GM12891 (cell line): ENCODE measurements at regions not wholly inside any gene's neighbourhood (a gene's known extent, or its start where the extent isn't known, plus 50 kb on each side); places are given as distances from the start of the nearest gene placed in this dataset.

Source experiments
- PAX5 ChIP-seq: IDR thresholded peaks from 2 replicates; pipeline ENCODE4 v1.6.1; 2011; ENCODE audit warnings: low read length, moderate library complexity, mild to moderate bottlenecking; ENCODE audit not compliant: insufficient read depth, severe bottlenecking
- POLR2A ChIP-seq: IDR thresholded peaks from 2 replicates; pipeline ENCODE4 v1.6.1; 2011; ENCODE audit warnings: low read depth, low read length, control low read depth
- POLR2AphosphoS5 ChIP-seq: IDR thresholded peaks from 2 replicates; pipeline ENCODE4 v1.6.1; 2011; ENCODE audit warnings: low read depth, low read length, control low read depth
- POU2F2 ChIP-seq: IDR thresholded peaks from 2 replicates; pipeline ENCODE4 v1.6.1; 2011; ENCODE audit warnings: low read depth, mild to moderate bottlenecking, control low read depth, low read length, moderate library complexity
- SPI1 ChIP-seq: IDR thresholded peaks from 2 replicates; pipeline ENCODE4 v1.6.1; 2011; ENCODE audit warnings: low read depth, low read length, control low read depth
- TAF1 ChIP-seq: IDR thresholded peaks from 2 replicates; pipeline ENCODE4 v1.6.1; 2011; ENCODE audit warnings: low read depth, low read length, control low read depth

GRCh38 chr13:73281746-73282145, 222.9 kb downstream of the KLF5 start:
- TF ChIP-seq POLR2A (no peak), PAX5 (no peak), POLR2AphosphoS5 (no peak), TAF1 (no peak), POU2F2 (no peak), SPI1 (no peak)
